HUES48 (cell line): ENCODE measurements at regions not wholly inside any gene's neighbourhood (a gene's known extent, or its start where the extent isn't known, plus 50 kb on each side); places are given as distances from the start of the nearest gene placed in this dataset.

ENCODE experiments used
- H3K27ac ChIP-seq: one replicate; pipeline ENCODE4 v1.7.0; 2013; ENCODE audit warnings: low read depth, low read length, inconsistent platforms
- H3K27me3 ChIP-seq: 2 replicates; pipeline ENCODE4 v1.6.1; 2013; ENCODE audit warnings: mild to moderate bottlenecking, low read length; ENCODE audit not compliant: control insufficient read depth, insufficient read depth
- H3K36me3 ChIP-seq: 2 replicates; pipeline ENCODE4 v1.6.1; 2013; ENCODE audit warnings: low read length; ENCODE audit not compliant: control insufficient read depth, insufficient read depth
- H3K4me1 ChIP-seq: 2 replicates; pipeline ENCODE4 v1.6.1; 2013; ENCODE audit warnings: mild to moderate bottlenecking, low read length; ENCODE audit not compliant: control insufficient read depth, insufficient read depth
- H3K4me3 ChIP-seq: 2 replicates; pipeline ENCODE4 v1.5.1; 2013; ENCODE audit warnings: mild to moderate bottlenecking, low read depth, low read length
- H3K9ac ChIP-seq: 2 replicates; pipeline ENCODE4 v1.6.1; 2013; ENCODE audit warnings: mild to moderate bottlenecking, low read depth, low read length, moderate library complexity
- H3K9me3 ChIP-seq: 2 replicates; pipeline ENCODE4 v1.6.1; 2013; ENCODE audit warnings: low read length; ENCODE audit not compliant: control insufficient read depth, insufficient read depth

DNA sequence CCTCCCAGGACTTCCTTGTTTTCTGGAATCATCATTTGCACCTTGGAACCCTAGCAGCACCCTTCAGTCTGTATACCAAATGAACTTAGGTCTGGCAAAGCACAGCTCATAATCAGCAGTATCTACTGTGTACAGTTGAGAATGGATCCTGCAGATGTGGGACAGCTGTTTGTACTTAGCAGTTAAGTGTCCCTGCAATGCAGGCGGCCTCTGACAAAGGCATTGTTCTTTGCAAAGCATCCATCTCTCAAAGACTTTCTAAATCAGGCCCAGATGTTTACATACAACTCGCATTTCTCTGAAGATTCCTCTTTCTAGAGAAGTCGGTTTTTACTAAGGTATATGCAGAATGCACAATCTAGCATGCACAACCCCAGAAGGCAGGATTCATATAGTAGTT is 170.5 kb upstream of the RBM19 start:
- Histone ChIP-seq H3K27ac (no peak overlapping the region), H3K4me3 (no peak overlapping the region), H3K9me3 (no peaks in the 10 kb centered on the region), H3K9ac (no peak overlapping the region), H3K27me3 (peaks cover 21% of the 10 kb centered on the region), H3K4me1 (no peaks in the 10 kb centered on the region; the same call in 1 of the 2 replicates), H3K36me3 (no peaks in the 10 kb centered on the region)

DNA sequence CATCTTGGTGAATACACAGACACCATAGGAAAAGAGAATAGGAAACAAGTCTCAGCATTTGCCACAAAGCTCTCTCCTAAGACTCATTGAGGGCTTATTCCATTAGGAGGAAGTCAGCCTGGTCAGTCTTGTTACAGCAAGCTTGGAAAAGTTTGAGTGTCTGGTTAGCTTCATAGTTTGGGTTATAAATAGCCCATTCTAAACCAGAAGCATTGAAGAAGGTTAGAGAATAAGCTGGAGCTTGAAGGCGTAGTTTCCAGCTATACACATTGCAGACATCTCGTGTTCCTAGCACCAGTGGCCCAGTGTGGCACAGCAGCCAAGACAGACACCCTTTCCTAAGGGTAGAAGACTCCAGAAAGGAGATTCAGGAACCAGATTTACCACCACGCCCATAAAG is 168.8 kb upstream of the RBM19 start:
- no peaks in the 10 kb centered on the region for H3K4me1 ChIP-seq
- no peak overlapping the region for H3K9ac ChIP-seq
- no peaks in the 10 kb centered on the region for H3K36me3 ChIP-seq
- H3K27ac ChIP-seq, result no peak overlapping the region
- H3K27me3 ChIP-seq, result peaks cover 21% of the 10 kb centered on the region
- H3K9me3 ChIP-seq, result no peaks in the 10 kb centered on the region
- no peak overlapping the region for H3K4me3 ChIP-seq

DNA sequence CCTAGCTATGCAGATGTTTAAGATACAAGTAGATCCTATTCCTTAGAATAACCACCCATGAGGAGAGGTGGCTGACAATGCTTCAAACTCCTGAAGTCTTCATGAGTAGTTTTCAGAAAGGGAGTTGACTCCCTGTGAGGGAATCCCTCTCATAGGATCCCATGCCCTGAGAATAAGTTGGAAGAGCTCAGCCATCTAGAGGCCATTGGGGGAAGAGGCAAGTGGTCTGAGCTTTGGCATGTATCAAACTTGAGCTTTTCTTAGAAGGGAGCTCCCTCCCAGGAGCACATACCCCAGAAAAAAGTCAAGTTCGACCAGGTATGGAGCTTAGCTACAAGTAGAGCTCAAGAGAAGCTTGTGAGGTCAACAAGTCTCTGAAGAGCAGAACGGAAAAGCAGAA is 165.7 kb upstream of the RBM19 start:
- Histone ChIP-seq H3K4me3 (no peak overlapping the region), H3K27ac (no peak overlapping the region), H3K36me3 (no peaks in the 10 kb centered on the region), H3K9ac (no peak overlapping the region), H3K9me3 (no peaks in the 10 kb centered on the region), H3K27me3 (peaks cover 19% of the 10 kb centered on the region), H3K4me1 (no peaks in the 10 kb centered on the region)

- Histone ChIP-seq H3K27ac (no peak overlapping the region), H3K9me3 (no peaks in the 10 kb centered on the region), H3K36me3 (no peaks in the 10 kb centered on the region), H3K9ac (no peak overlapping the region), H3K27me3 (no peaks in the 10 kb centered on the region), H3K4me1 (peaks cover 9% of the 10 kb centered on the region), H3K4me3 (no peak overlapping the region)
These were observed 157.0 kb upstream of the RBM19 start for GRCh38 chr12:114123108-114123507.

DNA sequence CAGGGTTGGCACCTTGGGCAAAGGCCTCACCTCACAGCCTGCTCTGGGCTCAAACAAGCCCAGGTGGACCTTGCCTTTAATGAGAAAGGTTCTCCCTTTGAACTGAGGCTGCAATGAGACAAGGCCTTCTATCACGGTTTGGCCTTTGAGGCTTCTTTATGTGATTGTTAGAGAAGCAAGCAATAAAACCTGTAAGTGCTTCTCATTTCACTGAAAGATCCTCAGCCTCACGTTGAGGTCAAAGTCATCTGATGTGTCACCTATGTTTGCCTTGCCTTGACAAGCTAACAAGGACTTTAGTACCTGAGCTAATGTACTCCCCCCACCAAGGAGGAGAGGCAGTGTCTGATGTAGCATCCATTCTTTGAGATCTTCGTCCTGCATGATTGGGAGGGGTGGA is 155.9 kb upstream of the RBM19 start:
- H3K9me3 ChIP-seq, result no peaks in the 10 kb centered on the region; the same call in 1 of the 2 replicates
- peaks cover 9% of the 10 kb centered on the region for H3K4me1 ChIP-seq
- no peaks in the 10 kb centered on the region for H3K36me3 ChIP-seq
- no peak overlapping the region for H3K4me3 ChIP-seq
- no peak overlapping the region for H3K9ac ChIP-seq
- H3K27me3 ChIP-seq, result no peaks in the 10 kb centered on the region
- H3K27ac ChIP-seq, result no peak overlapping the region

- no peaks in the 10 kb centered on the region for H3K36me3 ChIP-seq
- H3K27ac ChIP-seq, result no peak overlapping the region
- H3K9ac ChIP-seq, result no peak overlapping the region
- H3K9me3 ChIP-seq, result no peaks in the 10 kb centered on the region; the same call in 1 of the 2 replicates
- H3K4me3 ChIP-seq, result no peak overlapping the region
- H3K27me3 ChIP-seq, result no peaks in the 10 kb centered on the region
- H3K4me1 ChIP-seq, result peaks cover 9% of the 10 kb centered on the region
These were observed 153.2 kb upstream of the RBM19 start for GRCh38 chr12:114119316-114119715.

DNA sequence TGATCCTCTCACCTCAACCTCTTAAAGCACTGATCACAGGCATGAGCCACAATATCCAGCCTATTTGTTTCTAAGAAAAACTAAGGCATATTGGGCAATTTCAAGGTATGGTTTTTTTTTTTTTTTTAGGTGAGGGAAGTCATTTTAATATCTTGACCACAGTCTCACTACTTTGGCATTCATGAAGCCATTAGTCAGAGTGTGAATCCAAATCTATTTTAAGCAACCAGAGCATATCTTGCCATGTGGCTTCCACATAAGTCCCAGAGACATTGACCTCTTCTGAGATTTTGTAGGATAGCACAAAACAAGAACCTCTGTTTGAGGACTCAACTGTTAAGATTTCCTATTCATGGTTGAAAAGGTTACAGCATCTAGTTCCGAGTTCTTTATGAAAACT is 130.3 kb upstream of the RBM19 start:
- Histone ChIP-seq H3K9me3 (peaks cover 16% of the 10 kb centered on the region), H3K27ac (no peak overlapping the region), H3K36me3 (no peaks in the 10 kb centered on the region), H3K9ac (no peak overlapping the region), H3K4me1 (no peaks in the 10 kb centered on the region), H3K4me3 (no peak overlapping the region), H3K27me3 (no peaks in the 10 kb centered on the region)

DNA sequence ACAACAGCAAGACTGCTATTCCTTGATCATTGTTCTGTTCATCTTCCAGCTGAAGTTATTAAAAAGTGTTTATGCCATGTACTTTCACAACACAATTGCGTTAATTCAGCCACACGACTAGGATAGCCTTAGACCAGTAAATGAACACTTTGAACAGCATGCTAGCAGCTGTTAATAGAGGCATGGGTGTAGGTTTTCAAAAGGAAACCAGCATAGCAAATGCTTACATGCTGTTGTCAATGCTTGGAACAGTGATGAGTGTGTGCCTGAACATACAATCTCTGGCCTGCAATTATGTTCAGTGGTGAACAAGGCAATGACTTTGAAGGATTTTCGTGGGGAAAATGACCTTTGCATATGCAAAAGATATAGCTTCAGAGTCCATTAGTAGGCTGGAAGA is 127.4 kb upstream of the RBM19 start:
- Histone ChIP-seq H3K9me3 (peaks cover 17% of the 10 kb centered on the region), H3K36me3 (no peaks in the 10 kb centered on the region), H3K4me1 (no peaks in the 10 kb centered on the region), H3K27me3 (no peaks in the 10 kb centered on the region), H3K4me3 (no peak overlapping the region), H3K27ac (no peak overlapping the region), H3K9ac (no peak overlapping the region)

GRCh38 chr12:114092981-114093380 is 126.9 kb upstream of the RBM19 start:
- Histone ChIP-seq H3K36me3 (no peaks in the 10 kb centered on the region), H3K27ac (no peak overlapping the region), H3K27me3 (no peaks in the 10 kb centered on the region), H3K4me3 (no peak overlapping the region), H3K4me1 (no peaks in the 10 kb centered on the region), H3K9ac (no peak overlapping the region), H3K9me3 (peaks cover 17% of the 10 kb centered on the region)

DNA sequence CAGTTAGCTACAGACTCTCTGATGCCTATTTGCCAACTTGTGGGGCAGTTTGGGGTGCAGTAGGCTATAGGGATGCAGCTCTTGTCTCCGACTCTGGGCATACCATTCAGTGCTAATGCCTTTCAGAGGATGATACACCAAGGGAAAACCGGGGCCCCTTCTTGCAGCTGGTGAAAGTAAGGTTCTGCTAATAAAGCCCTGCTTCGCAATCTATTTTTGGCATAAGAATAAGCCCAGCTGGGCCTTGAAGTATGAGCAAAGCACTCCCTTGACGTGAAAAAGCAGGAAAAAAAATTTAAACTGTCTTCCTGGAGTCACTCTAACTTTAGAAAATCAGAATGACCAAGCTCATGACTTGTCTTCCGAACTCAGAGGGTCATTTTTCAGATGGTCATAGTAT is 124.1 kb upstream of the RBM19 start:
- Histone ChIP-seq H3K27me3 (no peaks in the 10 kb centered on the region), H3K9me3 (peaks cover 13% of the 10 kb centered on the region), H3K9ac (no peak overlapping the region), H3K36me3 (no peaks in the 10 kb centered on the region), H3K27ac (no peak overlapping the region), H3K4me1 (no peaks in the 10 kb centered on the region), H3K4me3 (no peak overlapping the region)

DNA sequence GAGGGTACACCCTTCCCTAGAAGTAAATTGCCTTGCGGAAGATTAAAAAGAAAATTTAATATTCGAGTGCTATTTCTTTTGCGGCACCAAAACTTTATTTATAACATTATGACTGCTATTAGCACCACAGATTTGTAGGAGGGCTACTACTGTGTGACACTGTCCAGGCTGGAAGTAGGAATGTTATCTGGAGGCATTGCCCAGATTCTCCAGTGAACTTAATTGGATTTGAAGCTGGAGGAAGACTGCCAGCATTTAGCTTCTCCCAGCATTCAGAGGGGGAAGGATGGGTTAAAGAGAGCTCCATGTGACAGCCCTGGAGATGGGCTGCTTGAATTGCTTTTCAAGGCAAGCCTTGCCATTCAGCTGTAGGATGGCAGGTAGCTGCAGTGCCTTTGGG is 107.0 kb upstream of the RBM19 start:
- H3K27ac ChIP-seq, result no peak overlapping the region
- no peaks in the 10 kb centered on the region for H3K9me3 ChIP-seq
- no peaks in the 10 kb centered on the region; the same call in 1 of the 2 replicates for H3K27me3 ChIP-seq
- H3K4me1 ChIP-seq, result peaks cover 7% of the 10 kb centered on the region; the same call in 1 of the 2 replicates
- H3K9ac ChIP-seq, result no peak overlapping the region
- no peak overlapping the region for H3K4me3 ChIP-seq
- no peaks in the 10 kb centered on the region for H3K36me3 ChIP-seq

- no peaks in the 10 kb centered on the region for H3K36me3 ChIP-seq
- no peak overlapping the region for H3K27ac ChIP-seq
- no peak overlapping the region for H3K9ac ChIP-seq
- peaks cover 2% of the 10 kb centered on the region; the same call in 1 of the 2 replicates for H3K9me3 ChIP-seq
- no peak overlapping the region for H3K4me3 ChIP-seq
- no peaks in the 10 kb centered on the region for H3K27me3 ChIP-seq
- H3K4me1 ChIP-seq, result peaks cover 7% of the 10 kb centered on the region; the same call in 1 of the 2 replicates
These were observed 103.4 kb upstream of the RBM19 start for GRCh38 chr12:114069507-114069906.
